ENCODE measurements at regions not wholly inside any gene's neighbourhood (a gene's known extent, or its start where the extent isn't known, plus 50 kb on each side); places are given as distances from the start of the nearest gene placed in this dataset.

DNA sequence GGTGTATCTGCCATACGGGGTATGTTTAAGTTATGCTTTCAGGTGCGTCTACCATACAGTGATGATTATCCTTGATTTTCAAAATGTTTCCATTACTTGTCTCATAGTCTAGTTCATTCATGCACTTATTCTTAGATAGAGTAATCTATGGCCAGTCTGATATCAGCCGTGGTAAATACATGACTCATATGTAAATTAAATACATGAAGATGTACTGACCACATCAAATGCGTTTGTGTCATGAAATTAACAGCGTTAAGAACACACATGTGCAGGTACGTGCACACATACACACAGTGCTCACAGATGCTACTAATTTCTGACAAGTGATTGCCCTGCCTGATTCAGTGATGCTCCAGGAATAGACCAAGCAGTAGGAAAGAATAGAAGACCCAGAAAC is 75.2 kb upstream of the EXOC1L start:
- Mint-ChIP-seq H3K27me3 (peaks cover 15 to 29% of the 10 kb centered on the region in 2 donors), H3K4me3 (no peak overlapping the region), H3K9me3 (peaks cover 0 to 2% (median 0%) of the 10 kb centered on the region in 5 donors), H3K27ac (no peak overlapping the region), H3K36me3 (peaks cover 0 to 2% (median 0%) of the 10 kb centered on the region in 3 donors), H3K4me1 (no peaks in the 10 kb centered on the region)
- H3K4me1 ChIP-seq (ENCODE audit: insufficient read depth, low read length), result no peaks in the 10 kb centered on the region
- no peaks in the 10 kb centered on the region for H3K9me3 ChIP-seq (ENCODE audit: low read length)
- no peaks in the 10 kb centered on the region for H3K36me3 ChIP-seq (ENCODE audit: insufficient read depth, low read length)
- ChIA-PET CTCF (no interaction called here), POLR2A (no interaction called here)
- no peak overlapping the region for H3K4me3 ChIP-seq (ENCODE audit: low read length)
- no peak for DNase-seq
- no peak overlapping the region for H3K27ac ChIP-seq (ENCODE audit: low read depth, low read length)
- H3K27me3 ChIP-seq (ENCODE audit: insufficient read depth, low read length, poor library complexity, severe bottlenecking), result no peaks in the 10 kb centered on the region

DNA sequence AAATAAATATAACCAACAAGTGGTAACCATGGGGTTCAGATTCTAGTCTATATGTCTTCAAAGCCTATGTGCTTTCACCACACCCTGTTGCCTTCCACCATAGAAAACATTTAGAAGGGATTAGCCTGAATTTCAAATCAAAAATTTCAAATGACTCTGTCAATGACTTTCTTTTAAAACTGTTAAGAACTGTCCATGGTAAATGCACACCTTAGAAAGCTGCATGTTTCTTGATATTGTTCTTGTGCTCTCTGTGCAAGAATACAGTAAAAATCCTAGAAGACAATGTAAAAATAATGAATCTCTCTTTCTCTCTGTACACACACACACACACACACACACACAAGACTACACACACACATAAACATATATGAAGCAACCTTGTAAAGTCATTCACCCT is 74.6 kb upstream of the EXOC1L start:
- no peaks in the 10 kb centered on the region for H3K4me1 Mint-ChIP-seq
- H3K9me3 ChIP-seq (ENCODE audit: low read length), result no peaks in the 10 kb centered on the region
- H3K4me3 Mint-ChIP-seq, result no peak overlapping the region
- H3K27me3 ChIP-seq (ENCODE audit: insufficient read depth, low read length, poor library complexity, severe bottlenecking), result no peaks in the 10 kb centered on the region
- H3K4me3 ChIP-seq (ENCODE audit: low read length), result no peak overlapping the region
- peaks cover 16 to 24% of the 10 kb centered on the region in 2 donors for H3K27me3 Mint-ChIP-seq
- no peak overlapping the region for H3K27ac Mint-ChIP-seq
- no peak overlapping the region for H3K27ac ChIP-seq (ENCODE audit: low read depth, low read length)
- no peaks in the 10 kb centered on the region for H3K36me3 ChIP-seq (ENCODE audit: insufficient read depth, low read length)
- H3K9me3 Mint-ChIP-seq, result peaks cover 0 to 2% (median 0%) of the 10 kb centered on the region in 5 donors
- no peak for DNase-seq
- peaks cover 0 to 2% (median 0%) of the 10 kb centered on the region in 3 donors for H3K36me3 Mint-ChIP-seq
- CTCF ChIA-PET, result no interaction called here
- POLR2A ChIA-PET, result no interaction called here
- no peaks in the 10 kb centered on the region for H3K4me1 ChIP-seq (ENCODE audit: insufficient read depth, low read length)

DNA sequence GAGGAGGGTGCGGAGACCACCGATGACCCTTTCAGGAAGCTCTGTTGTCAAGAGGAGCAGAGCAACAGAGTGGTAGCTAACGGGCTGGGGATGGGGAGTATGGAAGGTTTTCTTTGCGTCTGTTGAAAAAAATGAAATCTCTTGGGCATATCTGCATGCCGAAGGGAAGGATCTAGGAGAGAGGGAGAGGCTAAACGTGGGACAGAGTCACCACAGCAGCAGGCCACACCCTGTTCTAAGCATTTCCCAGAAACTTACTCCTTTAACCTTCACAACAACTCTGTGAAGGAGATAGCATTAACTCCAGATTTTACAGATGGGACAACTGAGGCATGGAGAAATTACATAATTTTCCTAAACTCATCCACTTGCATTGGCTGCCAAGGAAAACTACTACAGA is 71.8 kb upstream of the EXOC1L start:
- H3K9me3 Mint-ChIP-seq, result peaks cover 0 to 2% (median 0%) of the 10 kb centered on the region in 5 donors
- H3K27me3 Mint-ChIP-seq, result peaks cover 14 to 16% of the 10 kb centered on the region in 2 donors
- H3K27ac Mint-ChIP-seq, result no peak overlapping the region
- H3K4me3 ChIP-seq (ENCODE audit: low read length), result no peak overlapping the region
- no peaks in the 10 kb centered on the region for H3K9me3 ChIP-seq (ENCODE audit: low read length)
- H3K4me3 Mint-ChIP-seq, result no peak overlapping the region
- H3K36me3 ChIP-seq (ENCODE audit: insufficient read depth, low read length), result no peaks in the 10 kb centered on the region
- DNase-seq, result no peak
- H3K4me1 ChIP-seq (ENCODE audit: insufficient read depth, low read length), result no peaks in the 10 kb centered on the region
- CTCF ChIA-PET, result no interaction called here
- H3K36me3 Mint-ChIP-seq, result peaks cover 0 to 2% (median 0%) of the 10 kb centered on the region in 3 donors
- no peaks in the 10 kb centered on the region for H3K27me3 ChIP-seq (ENCODE audit: insufficient read depth, low read length, poor library complexity, severe bottlenecking)
- POLR2A ChIA-PET, result no interaction called here
- H3K27ac ChIP-seq (ENCODE audit: low read depth, low read length), result no peak overlapping the region
- H3K4me1 Mint-ChIP-seq, result no peaks in the 10 kb centered on the region

DNA sequence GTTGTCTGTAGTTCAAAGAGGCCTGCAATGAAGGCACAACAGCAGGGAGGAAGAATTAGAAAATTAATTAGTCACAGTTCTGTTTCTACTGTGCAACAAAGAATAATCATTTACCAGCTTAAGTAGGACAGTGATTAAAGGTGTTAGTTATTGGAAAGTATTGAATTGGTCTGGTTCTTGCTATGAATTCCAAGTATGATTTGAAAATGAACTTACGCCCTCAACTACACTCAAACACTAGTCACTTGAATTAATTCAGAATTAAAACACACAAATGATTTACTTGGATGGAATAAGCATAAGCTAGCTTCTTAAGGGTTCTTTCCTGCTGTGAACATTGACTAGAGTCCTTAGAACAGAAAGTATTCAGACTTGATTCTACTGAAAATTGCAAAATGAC is 69.9 kb upstream of the EXOC1L start:
- CTCF ChIA-PET, result no interaction called here
- H3K4me1 Mint-ChIP-seq, result no peaks in the 10 kb centered on the region
- Histone ChIP-seq H3K4me3 (ENCODE audit: low read length) (no peak overlapping the region), H3K9me3 (ENCODE audit: low read length) (no peaks in the 10 kb centered on the region), H3K27ac (ENCODE audit: low read depth, low read length) (no peak overlapping the region), H3K27me3 (ENCODE audit: insufficient read depth, low read length, poor library complexity, severe bottlenecking) (no peaks in the 10 kb centered on the region), H3K36me3 (ENCODE audit: insufficient read depth, low read length) (no peaks in the 10 kb centered on the region), H3K4me1 (ENCODE audit: insufficient read depth, low read length) (no peaks in the 10 kb centered on the region)
- DNase-seq, result no peak
- H3K4me3 Mint-ChIP-seq, result no peak overlapping the region
- H3K36me3 Mint-ChIP-seq, result peaks cover 0 to 2% (median 0%) of the 10 kb centered on the region in 3 donors
- POLR2A ChIA-PET, result no interaction called here
- no peak overlapping the region for H3K27ac Mint-ChIP-seq
- peaks cover 14 to 16% of the 10 kb centered on the region in 2 donors for H3K27me3 Mint-ChIP-seq
- peaks cover 0 to 2% (median 0%) of the 10 kb centered on the region in 5 donors for H3K9me3 Mint-ChIP-seq

DNA sequence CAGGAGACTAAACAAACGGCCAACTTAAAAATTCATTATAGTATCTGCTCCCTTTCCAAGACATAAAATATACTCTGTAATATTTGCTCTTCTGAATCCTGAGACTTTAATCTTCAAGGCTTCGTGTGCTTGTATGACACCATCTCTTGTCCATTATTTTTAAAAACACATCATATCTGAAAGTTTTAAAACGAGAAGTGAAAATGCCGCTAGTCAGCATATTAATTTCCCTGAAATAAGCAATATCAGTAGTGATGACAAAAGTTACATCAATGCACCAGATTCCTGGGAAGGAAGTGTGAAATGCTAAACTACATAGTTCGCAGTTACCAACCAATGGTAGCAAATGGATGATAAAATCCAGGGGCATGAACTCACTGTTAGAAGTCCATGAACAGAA is 66.8 kb upstream of the EXOC1L start:
- POLR2A ChIA-PET, result no interaction called here
- H3K27ac Mint-ChIP-seq, result no peak overlapping the region
- Histone ChIP-seq H3K27me3 (ENCODE audit: insufficient read depth, low read length, poor library complexity, severe bottlenecking) (no peaks in the 10 kb centered on the region), H3K4me3 (ENCODE audit: low read length) (no peak overlapping the region), H3K9me3 (ENCODE audit: low read length) (no peaks in the 10 kb centered on the region), H3K27ac (ENCODE audit: low read depth, low read length) (no peak overlapping the region), H3K4me1 (ENCODE audit: insufficient read depth, low read length) (no peaks in the 10 kb centered on the region), H3K36me3 (ENCODE audit: insufficient read depth, low read length) (no peaks in the 10 kb centered on the region)
- CTCF ChIA-PET, result no interaction called here
- H3K36me3 Mint-ChIP-seq, result peaks cover 0 to 2% (median 0%) of the 10 kb centered on the region in 3 donors
- no peak for DNase-seq
- H3K4me1 Mint-ChIP-seq, result peaks cover 0 to 5% (median 0%) of the 10 kb centered on the region in 3 donors
- H3K4me3 Mint-ChIP-seq, result no peak overlapping the region
- H3K9me3 Mint-ChIP-seq, result peaks cover 0 to 2% (median 0%) of the 10 kb centered on the region in 5 donors
- H3K27me3 Mint-ChIP-seq, result peaks cover 8 to 9% of the 10 kb centered on the region in 2 donors

DNA sequence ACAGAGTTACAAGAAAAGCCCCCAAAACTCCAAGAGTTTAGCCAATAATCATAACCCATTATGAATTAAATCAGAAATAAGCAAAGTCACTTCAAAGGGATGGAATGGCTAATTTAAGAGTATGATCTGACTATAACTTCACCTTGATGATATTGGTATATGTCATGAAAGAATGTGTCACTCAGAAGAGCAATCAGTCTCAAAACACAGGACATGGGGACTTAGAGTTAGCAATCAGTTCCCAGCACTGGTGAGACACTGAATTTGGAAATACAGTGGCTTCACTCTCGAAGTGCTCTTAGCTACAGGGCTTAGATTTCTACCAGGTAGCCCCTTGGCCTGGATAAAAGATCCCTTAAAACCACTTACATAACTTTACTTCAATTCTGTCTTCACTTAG is 65.7 kb upstream of the EXOC1L start:
- POLR2A ChIA-PET, result no interaction called here
- Mint-ChIP-seq H3K27me3 (peaks cover 0 to 6% of the 10 kb centered on the region in 2 donors), H3K27ac (no peak overlapping the region), H3K4me3 (no peak overlapping the region), H3K36me3 (peaks cover 0 to 2% (median 0%) of the 10 kb centered on the region in 3 donors), H3K4me1 (peaks cover 0 to 5% (median 0%) of the 10 kb centered on the region in 3 donors), H3K9me3 (peaks cover 0 to 2% (median 0%) of the 10 kb centered on the region in 5 donors)
- CTCF ChIA-PET, result no interaction called here
- H3K4me3 ChIP-seq (ENCODE audit: low read length), result no peak overlapping the region
- H3K36me3 ChIP-seq (ENCODE audit: insufficient read depth, low read length), result no peaks in the 10 kb centered on the region
- DNase-seq, result no peak
- no peaks in the 10 kb centered on the region for H3K4me1 ChIP-seq (ENCODE audit: insufficient read depth, low read length)
- H3K9me3 ChIP-seq (ENCODE audit: low read length), result no peaks in the 10 kb centered on the region
- H3K27ac ChIP-seq (ENCODE audit: low read depth, low read length), result no peak overlapping the region
- H3K27me3 ChIP-seq (ENCODE audit: insufficient read depth, low read length, poor library complexity, severe bottlenecking), result no peaks in the 10 kb centered on the region

DNA sequence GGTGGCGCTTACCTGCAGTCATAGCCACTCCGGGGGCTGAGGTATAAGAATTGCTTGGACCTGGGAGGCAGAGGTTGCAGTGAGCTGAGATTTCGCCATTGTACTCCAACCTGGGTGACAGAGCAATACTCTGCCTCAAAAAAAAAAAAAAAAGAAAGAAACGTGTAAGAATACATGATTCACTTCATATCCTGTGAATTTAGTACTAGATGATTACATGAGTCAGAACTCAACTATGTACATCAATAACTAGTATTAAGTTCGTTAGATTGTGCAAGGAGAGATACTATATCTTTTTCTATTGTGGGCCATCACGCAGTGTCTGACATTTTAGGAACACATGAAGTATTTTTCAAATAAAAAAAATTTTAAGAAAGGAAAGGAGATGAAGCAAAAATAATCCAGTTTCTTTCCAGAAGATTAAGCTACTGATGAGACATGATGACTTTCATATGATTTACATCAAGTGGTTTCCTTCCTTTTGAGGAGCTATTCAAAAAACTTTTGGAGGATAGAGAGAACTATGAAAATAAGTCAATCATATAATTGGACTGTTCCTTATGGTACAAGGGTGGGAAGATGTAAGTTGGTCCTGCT is 64.7 kb upstream of the EXOC1L start:
- H3K36me3 ChIP-seq (ENCODE audit: insufficient read depth, low read length), result no peaks in the 10 kb centered on the region
- Mint-ChIP-seq H3K27ac (no peak overlapping the region), H3K9me3 (no peaks in the 10 kb centered on the region), H3K4me3 (no peak overlapping the region), H3K27me3 (peaks cover 0 to 2% of the 10 kb centered on the region in 2 donors), H3K4me1 (peaks cover 0 to 5% (median 0%) of the 10 kb centered on the region in 3 donors), H3K36me3 (no peaks in the 10 kb centered on the region)
- no peak overlapping the region for H3K4me3 ChIP-seq (ENCODE audit: low read length)
- DNase-seq, result no peak
- H3K9me3 ChIP-seq (ENCODE audit: low read length), result no peaks in the 10 kb centered on the region
- no peaks in the 10 kb centered on the region for H3K27me3 ChIP-seq (ENCODE audit: insufficient read depth, low read length, poor library complexity, severe bottlenecking)
- ChIA-PET CTCF (no interaction called here), POLR2A (no interaction called here)
- H3K27ac ChIP-seq (ENCODE audit: low read depth, low read length), result no peak overlapping the region
- no peaks in the 10 kb centered on the region for H3K4me1 ChIP-seq (ENCODE audit: insufficient read depth, low read length)

DNA sequence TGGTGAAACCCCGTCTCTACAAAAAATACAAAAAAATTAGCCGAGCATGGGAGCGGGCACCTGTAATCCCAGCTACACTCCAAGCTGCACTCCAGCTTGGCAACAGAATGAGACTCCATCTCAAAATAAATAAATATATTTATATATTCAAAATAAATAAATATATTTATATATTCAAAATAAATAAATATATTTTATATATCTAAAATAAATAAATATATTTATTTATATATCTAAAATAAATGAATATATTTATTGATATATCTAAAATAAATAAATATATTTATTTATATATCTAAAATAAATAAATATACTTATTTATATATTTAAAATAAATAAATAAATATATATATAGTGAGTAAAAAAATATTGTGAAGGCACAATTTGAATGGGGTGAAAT is 63.4 kb upstream of the EXOC1L start:
- Histone ChIP-seq H3K27ac (ENCODE audit: low read depth, low read length) (no peak overlapping the region), H3K9me3 (ENCODE audit: low read length) (no peaks in the 10 kb centered on the region), H3K27me3 (ENCODE audit: insufficient read depth, low read length, poor library complexity, severe bottlenecking) (no peaks in the 10 kb centered on the region), H3K4me3 (ENCODE audit: low read length) (no peak overlapping the region), H3K36me3 (ENCODE audit: insufficient read depth, low read length) (no peaks in the 10 kb centered on the region), H3K4me1 (ENCODE audit: insufficient read depth, low read length) (no peaks in the 10 kb centered on the region)
- Mint-ChIP-seq H3K36me3 (no peaks in the 10 kb centered on the region), H3K4me3 (no peak overlapping the region), H3K4me1 (peaks cover 0 to 5% (median 0%) of the 10 kb centered on the region in 3 donors), H3K27me3 (peaks cover 0 to 2% of the 10 kb centered on the region in 2 donors), H3K27ac (no peak overlapping the region), H3K9me3 (no peaks in the 10 kb centered on the region)
- no peak for DNase-seq
- ChIA-PET POLR2A (no interaction called here), CTCF (no interaction called here)
